K562 (cell line): ENCODE measurements at regions not wholly inside any gene's neighbourhood (a gene's known extent, or its start where the extent isn't known, plus 50 kb on each side); places are given as distances from the start of the nearest gene placed in this dataset.
A peak's percentile ranks its signal among the peaks of the same experiment; 100 is the strongest.

ENCODE experiments used
- ATAC-seq: fragments of 200-7000 bp; cut with Tn5 transposase; 3 replicates; pipeline ENCODE4 v1.9.1; 2020; ENCODE audit warnings: moderate library complexity
- BruUV-seq: library from RNA; stranded (reverse); fragments of 400-500 nt; replicated peaks from 2 replicates; lab custom pipeline; 2021; lab: Mats Ljungman, UMichigan
- CTCF ChIA-PET: fragments of 300-600 bp; formaldehyde crosslinking; extraction: SDS; loops from one replicate; lab custom pipeline; 2021; ENCODE audit warnings: low intra/inter-chr PET ratio; lab: Yijun Ruan, JAX
- POLR2A ChIA-PET: fragments of 300-600, 350-650 bp; sonication (Branson Sonifier 250); formaldehyde crosslinking; extraction: SDS; loops from one replicate; lab custom pipeline; 2021; ENCODE audit warnings: antibody characterized with exemption, inconsistent platforms; lab: Yijun Ruan, JAX
- DNase-seq, 4 experiments: peaks; one replicate each; pipeline versions ENCODE4 v3.0.0 to v3.0.0-alpha.2; 2011 to 2018; ENCODE audit warnings: low spot score in 3 of 4, mixed read lengths in 3 of 4; ENCODE audit errors: extremely low read depth in 1 of 4
- FAIRE-seq: peaks from 2 replicates; lab custom pipeline; 2011; peaks lifted over from hg19 to GRCh38; lab: Jason Lieb, UNC
- H2AFZ ChIP-seq: 2 replicates; pipeline ENCODE4 v1.6.0; 2011; ENCODE audit warnings: low read depth, low read length, control low read depth, inconsistent platforms
- H3K27ac ChIP-seq: fragments of 200-600 bp; 3 replicates; pipeline ENCODE4 v1.8.0; 2011; ENCODE audit warnings: low read depth, mild to moderate bottlenecking, control low read depth, inconsistent platforms, low read length, moderate library complexity, mixed read lengths; ENCODE audit errors: extremely low read depth
- H3K27me3 ChIP-seq, 2 experiments: fragments of 300-600 bp in 1 of 2; 2 replicates in 1 of 2; 3 replicates in 1 of 2; pipeline versions ENCODE4 v1.6.0 to v1.8.0; 2011; ENCODE audit warnings: inconsistent platforms in 2 of 2, low read length in 2 of 2, mild to moderate bottlenecking in 1 of 2, mixed read lengths in 1 of 2, moderate library complexity in 1 of 2; ENCODE audit not compliant: control insufficient read depth in 2 of 2, insufficient read depth in 2 of 2
- H3K36me3 ChIP-seq: fragments of 300-600 bp; 3 replicates; pipeline ENCODE4 v1.8.0; 2011; ENCODE audit warnings: mild to moderate bottlenecking, low read length, inconsistent platforms; ENCODE audit not compliant: control insufficient read depth, insufficient read depth
- H3K4me1 ChIP-seq, 2 experiments: fragments of 200-600 bp in 1 of 2; replicated peaks in 1 of 2; 2 replicates in 1 of 2; 3 replicates in 1 of 2; pipeline versions ENCODE4 v1.5.1 to v1.8.0; 2011; ENCODE audit warnings: inconsistent platforms in 2 of 2, low read length in 2 of 2, mild to moderate bottlenecking in 1 of 2, mixed read lengths in 1 of 2, moderate library complexity in 1 of 2; ENCODE audit not compliant: control insufficient read depth in 2 of 2, insufficient read depth in 2 of 2
- H3K4me2 ChIP-seq: 2 replicates; pipeline ENCODE4 v1.6.1; 2011; ENCODE audit warnings: low read length, control low read depth, inconsistent platforms, mixed read lengths; ENCODE audit not compliant: insufficient read depth
- H3K4me3 ChIP-seq: fragments of 200-600 bp; sonication (generic), shearing (Covaris generic); 2 replicates; pipeline ENCODE4 v1.5.1; 2016; ENCODE audit warnings: control low read depth, inconsistent platforms
- H3K79me2 ChIP-seq: fragments of 200-600 bp; 3 replicates; pipeline ENCODE4 v1.8.0; 2011; ENCODE audit warnings: low read length, inconsistent platforms; ENCODE audit not compliant: control insufficient read depth, insufficient read depth
- H3K9ac ChIP-seq, 2 experiments: 2 replicates each; pipeline versions ENCODE4 v1.6.0 to v1.6.1; 2011; ENCODE audit warnings: low read depth in 2 of 2, low read length in 2 of 2, control low read depth in 1 of 2, inconsistent platforms in 1 of 2, mild to moderate bottlenecking in 1 of 2, mixed read lengths in 1 of 2; ENCODE audit not compliant: insufficient read depth in 1 of 2
- H3K9me1 ChIP-seq: one replicate; pipeline ENCODE4 v1.6.0; 2011; ENCODE audit warnings: inconsistent platforms, mild to moderate bottlenecking, low read length, moderate library complexity; ENCODE audit not compliant: control insufficient read depth, insufficient read depth
- H3K9me3 ChIP-seq: replicated peaks from 2 replicates; pipeline ENCODE4 v1.5.1; 2011; ENCODE audit warnings: low read depth, low read length, inconsistent platforms; ENCODE audit not compliant: control insufficient read depth, insufficient read depth
- H4K20me1 ChIP-seq: replicated peaks from 2 replicates; pipeline ENCODE4 v1.6.1; 2011; ENCODE audit warnings: low read length, inconsistent platforms, mixed read lengths; ENCODE audit not compliant: control insufficient read depth, insufficient read depth
- C11orf30 ChIP-seq: fragments of 450-650 bp; IDR thresholded peaks from 2 replicates; pipeline ENCODE4 v1.6.1; 2016; ENCODE audit warnings: low read depth, mild to moderate bottlenecking
- CBFA2T3 ChIP-seq: fragments of 450-650 bp; IDR thresholded peaks from 2 replicates; pipeline ENCODE4 v1.6.1; 2017
- MEIS2 ChIP-seq: fragments of 450-650 bp; IDR thresholded peaks from 2 replicates; pipeline ENCODE4 v1.6.1; 2014; ENCODE audit warnings: mild to moderate bottlenecking; ENCODE audit not compliant: partially characterized antibody
- TAL1 ChIP-seq: fragments of 450-650 bp; IDR thresholded peaks from 2 replicates; pipeline ENCODE4 v1.6.1; 2016; ENCODE audit warnings: mild to moderate bottlenecking
- ZBTB1 ChIP-seq: sonication (generic); formaldehyde crosslinking; IDR thresholded peaks from 2 replicates; pipeline ENCODE4 v1.8.1; 2023; ENCODE audit warnings: missing genetic modification reagents, low read depth, mild to moderate bottlenecking, borderline replicate concordance
- ZNF316 ChIP-seq: fragments of 450-650 bp; IDR thresholded peaks from 2 replicates; pipeline ENCODE4 v1.6.1; 2016
- WGBS: fragments of 100-300 bp; shearing (Covaris generic); methylation state at CpG from one replicate; pipeline ENCODE4 v1.1.6; 2016; ENCODE audit warnings: low coverage, mixed read lengths; ENCODE audit not compliant: insufficient coverage; ENCODE audit errors: missing lambda C conversion rate; 5-methylcytosine and 5-hydroxymethylcytosine counted together
- in situ Hi-C: fragments of 300-500 bp; cut with MboI; formaldehyde crosslinking; loops from 4 replicates; pipeline ENCODE4 v1.15.0; 2018; ENCODE audit warnings: inconsistent platforms, mixed read lengths
- intact Hi-C: fragments of 100-400 bp; cut with micrococcal nuclease; formaldehyde crosslinking; loops from 2 replicates; pipeline ENCODE4 v1.14.2; 2022

GRCh38 chr1:189774721-189775287 lies 702.9 kb downstream of the BRINP3 start:
- H3K9ac ChIP-seq: no peak overlapping the region
- no peak overlapping the region for H3K4me2 ChIP-seq
- ChIA-PET CTCF (no interaction called here), POLR2A (no interaction called here)
- FAIRE-seq: no peak
- H3K4me1 ChIP-seq: no peaks in the 10 kb centered on the region
- no peaks in the 10 kb centered on the region for H3K9me3 ChIP-seq
- H3K9me1 ChIP-seq: no peaks in the 10 kb centered on the region
- no peak for DNase-seq
- no peaks in the 10 kb centered on the region for H3K27me3 ChIP-seq
- intact Hi-C loops (no loop called here), in situ Hi-C loops (no loop called here)
- H2AFZ ChIP-seq: no peak overlapping the region
- WGBS: 3% methylated on average over 2 of the region's 2 CpGs
- H3K36me3 ChIP-seq: no peaks in the 10 kb centered on the region
- H3K27ac ChIP-seq: no peak overlapping the region
- H3K4me3 ChIP-seq: no peak overlapping the region
- no peaks in the 10 kb centered on the region for H4K20me1 ChIP-seq
- no TSS peak for BruUV-seq
- no peaks in the 10 kb centered on the region for H3K79me2 ChIP-seq
- TF ChIP-seq ZNF316 (peak; percentile 43; the same call in 1 of the 2 replicates), C11orf30 (peak; percentile 19; the same call in 1 of the 2 replicates), ZBTB1 (CRISPR knock-in tag) (no peak)
- ATAC-seq: no peak

- 0% methylated on average over 1 of the region's 1 CpG for WGBS
- CTCF ChIA-PET: no interaction called here
- no peak overlapping the region for H3K4me2 ChIP-seq
- H2AFZ ChIP-seq: no peak overlapping the region
- no peaks in the 10 kb centered on the region for H4K20me1 ChIP-seq
- H3K4me3 ChIP-seq: no peak overlapping the region
- in situ Hi-C loops: no loop called here
- no peak overlapping the region for H3K27ac ChIP-seq
- no peaks in the 10 kb centered on the region for H3K36me3 ChIP-seq
- no peak overlapping the region for H3K9ac ChIP-seq
- H3K9me3 ChIP-seq: no peaks in the 10 kb centered on the region
- H3K79me2 ChIP-seq: no peaks in the 10 kb centered on the region
- FAIRE-seq (no peak), DNase-seq (no peak), ATAC-seq (no peak)
- H3K27me3 ChIP-seq: no peaks in the 10 kb centered on the region
- BruUV-seq: no TSS peak
- TF ChIP-seq MEIS2 (no peak), TAL1 (peak; percentile 31; the same call in 1 of the 2 replicates), CBFA2T3 (0 out of 2 replicates have a peak, but pooled peaks have one; percentile 28)
- no peaks in the 10 kb centered on the region for H3K4me1 ChIP-seq
- POLR2A ChIA-PET: no interaction called here
- intact Hi-C loops: no loop called here
- no peaks in the 10 kb centered on the region for H3K9me1 ChIP-seq
These were observed 702.3 kb downstream of the BRINP3 start for GRCh38 chr1:189775343-189775742.
